Kidney epithelial cell (primary cell): ENCODE measurements at regions not wholly inside any gene's neighbourhood (a gene's known extent, or its start where the extent isn't known, plus 50 kb on each side); places are given as distances from the start of the nearest gene placed in this dataset.

Source experiments
- DNase-seq: peaks from one replicate; pipeline ENCODE4 v3.0.0-alpha.2; 2010; ENCODE audit warnings: low read depth
- H3K27me3 ChIP-seq: 2 replicates; pipeline ENCODE4 v1.6.0; 2011; ENCODE audit warnings: low read length; ENCODE audit not compliant: control insufficient read depth, insufficient read depth
- H3K36me3 ChIP-seq: 2 replicates; pipeline ENCODE4 v1.5.1; 2011; ENCODE audit warnings: low read length; ENCODE audit not compliant: control insufficient read depth, insufficient read depth
- H3K4me3 ChIP-seq: 2 replicates; pipeline ENCODE4 v1.5.1; 2011; ENCODE audit warnings: low read depth, mild to moderate bottlenecking, control low read depth, low read length
- TF ChIP-seq, protein P1 (sequence below): IDR thresholded peaks from 2 replicates; pipeline ENCODE4 v1.5.1; 2011; ENCODE audit warnings: mild to moderate bottlenecking, moderate library complexity, low read length, control low read depth, inconsistent platforms; ENCODE audit not compliant: insufficient read depth, poor library complexity, severe bottlenecking

DNA sequence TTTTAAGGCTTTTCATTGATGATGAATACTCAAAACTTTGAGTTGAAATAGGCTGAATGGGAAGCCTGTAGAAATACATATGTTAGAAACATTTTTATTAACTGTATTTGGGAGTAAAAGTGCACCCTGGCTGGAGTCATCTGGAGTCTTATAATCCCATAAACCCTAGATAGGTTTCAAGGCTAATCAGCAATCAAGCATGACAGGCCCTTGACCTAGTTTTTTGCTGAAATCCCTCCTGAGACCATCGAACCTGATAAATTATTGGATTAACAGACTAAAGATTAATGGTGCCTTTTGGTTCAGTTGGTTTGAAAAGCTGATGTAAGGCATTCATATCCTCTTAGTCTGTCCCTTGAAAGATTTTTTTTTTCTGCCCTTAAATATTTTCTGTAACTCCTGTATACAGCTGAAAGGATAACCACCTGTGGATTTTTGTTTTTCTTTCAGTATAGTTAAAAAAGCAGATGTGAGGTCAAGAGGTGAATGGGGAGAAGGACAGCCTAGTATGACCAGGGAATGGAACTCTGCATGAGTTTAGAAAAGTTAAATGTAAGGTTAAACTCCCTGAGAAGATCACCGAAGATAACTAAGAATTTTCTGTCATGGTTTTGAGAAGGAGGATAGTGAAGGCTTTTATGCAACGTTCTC, 69.4 kb upstream of the STXBP5L start:
- Histone ChIP-seq H3K36me3 (no peaks in the 10 kb centered on the region), H3K4me3 (no peak overlapping the region), H3K27me3 (no peaks in the 10 kb centered on the region)
- TF ChIP-seq, protein P1, sequence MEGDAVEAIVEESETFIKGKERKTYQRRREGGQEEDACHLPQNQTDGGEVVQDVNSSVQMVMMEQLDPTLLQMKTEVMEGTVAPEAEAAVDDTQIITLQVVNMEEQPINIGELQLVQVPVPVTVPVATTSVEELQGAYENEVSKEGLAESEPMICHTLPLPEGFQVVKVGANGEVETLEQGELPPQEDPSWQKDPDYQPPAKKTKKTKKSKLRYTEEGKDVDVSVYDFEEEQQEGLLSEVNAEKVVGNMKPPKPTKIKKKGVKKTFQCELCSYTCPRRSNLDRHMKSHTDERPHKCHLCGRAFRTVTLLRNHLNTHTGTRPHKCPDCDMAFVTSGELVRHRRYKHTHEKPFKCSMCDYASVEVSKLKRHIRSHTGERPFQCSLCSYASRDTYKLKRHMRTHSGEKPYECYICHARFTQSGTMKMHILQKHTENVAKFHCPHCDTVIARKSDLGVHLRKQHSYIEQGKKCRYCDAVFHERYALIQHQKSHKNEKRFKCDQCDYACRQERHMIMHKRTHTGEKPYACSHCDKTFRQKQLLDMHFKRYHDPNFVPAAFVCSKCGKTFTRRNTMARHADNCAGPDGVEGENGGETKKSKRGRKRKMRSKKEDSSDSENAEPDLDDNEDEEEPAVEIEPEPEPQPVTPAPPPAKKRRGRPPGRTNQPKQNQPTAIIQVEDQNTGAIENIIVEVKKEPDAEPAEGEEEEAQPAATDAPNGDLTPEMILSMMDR, result no peak
- DNase-seq, result no peak

DNA sequence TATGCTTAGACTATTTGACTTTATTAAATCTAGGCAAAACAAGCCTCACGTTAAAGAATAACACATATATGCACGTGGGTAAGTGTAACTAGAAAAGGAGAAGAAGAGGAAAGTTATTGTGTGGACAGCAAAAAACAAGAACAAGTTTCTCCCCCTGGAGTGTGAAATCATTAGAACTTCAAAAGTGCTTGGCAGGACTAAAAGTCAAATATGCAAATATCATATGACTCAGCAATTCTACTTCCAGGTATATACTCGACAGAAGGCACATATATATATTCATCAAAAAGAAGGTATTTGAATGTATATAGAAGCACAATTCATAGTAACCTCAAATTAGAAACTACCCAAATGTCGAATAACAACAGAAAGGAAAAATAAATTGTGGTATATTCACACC, 68.9 kb upstream of the STXBP5L start:
- no peaks in the 10 kb centered on the region for H3K27me3 ChIP-seq
- TF ChIP-seq, protein P1, result no peak
- no peak overlapping the region for H3K4me3 ChIP-seq
- no peak for DNase-seq
- no peaks in the 10 kb centered on the region for H3K36me3 ChIP-seq

DNA sequence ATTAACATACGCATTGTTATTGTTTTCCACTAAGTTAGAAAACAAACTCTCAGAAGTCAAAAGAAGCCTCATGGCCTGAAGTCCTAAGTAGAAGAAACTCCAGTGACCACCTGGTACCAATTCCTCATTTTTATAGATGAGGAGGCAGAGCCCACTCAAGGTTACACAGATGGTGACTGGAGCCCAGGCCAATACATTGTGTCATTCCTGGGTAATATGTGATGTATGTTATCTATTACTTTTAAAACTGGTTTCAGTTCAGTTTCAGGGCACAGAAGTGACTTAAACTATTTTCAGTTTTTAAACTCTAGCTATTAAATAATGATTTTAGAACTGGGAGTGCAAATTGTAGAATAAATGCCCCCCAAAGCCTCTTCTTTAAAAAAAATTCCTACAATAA, 66.7 kb upstream of the STXBP5L start:
- no peaks in the 10 kb centered on the region for H3K36me3 ChIP-seq
- H3K4me3 ChIP-seq, result no peak overlapping the region
- TF ChIP-seq, protein P1, result no peak
- DNase-seq, result no peak
- no peaks in the 10 kb centered on the region for H3K27me3 ChIP-seq

DNA sequence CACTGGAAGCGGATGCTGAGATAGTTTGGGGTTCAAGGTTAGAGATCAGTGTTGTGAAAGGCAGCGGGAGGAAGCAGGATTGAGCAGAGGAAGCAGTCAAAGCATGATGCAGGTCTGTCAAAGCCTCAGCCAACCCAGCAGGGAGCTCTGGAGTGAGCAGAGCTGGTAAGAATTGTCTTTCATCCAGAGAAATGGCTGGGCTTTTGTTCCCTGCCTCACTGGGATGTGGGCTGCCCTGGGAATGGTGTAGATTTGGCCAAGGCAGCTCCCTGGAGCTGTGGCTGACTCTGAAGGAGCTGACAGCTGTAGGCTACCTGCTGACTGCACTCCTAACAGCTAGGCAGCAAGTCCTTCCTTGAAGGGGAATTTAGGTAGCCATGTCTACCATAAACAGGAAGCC, 61.9 kb upstream of the STXBP5L start:
- Histone ChIP-seq H3K4me3 (no peak overlapping the region), H3K36me3 (no peaks in the 10 kb centered on the region), H3K27me3 (no peaks in the 10 kb centered on the region)
- DNase-seq, result no peak
- TF ChIP-seq, protein P1, result no peak

DNA sequence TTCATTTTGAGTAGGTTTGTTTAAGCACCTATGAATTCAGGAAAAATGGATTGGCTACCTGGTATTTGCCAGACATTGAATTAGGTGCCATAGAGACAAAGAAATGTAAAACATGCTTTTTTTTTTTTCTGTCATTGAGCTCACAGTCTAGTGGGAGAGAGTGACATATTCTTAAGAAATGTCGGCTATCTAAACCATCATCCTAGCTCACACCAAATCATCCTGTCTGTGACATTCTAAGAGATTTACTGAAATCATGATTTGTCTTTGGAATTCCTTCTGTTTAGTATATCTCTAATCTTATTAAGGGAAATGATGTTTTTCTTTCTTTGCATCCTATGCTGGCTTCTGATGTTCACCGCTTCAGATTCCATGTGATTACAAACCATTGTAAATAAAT, 59.5 kb upstream of the STXBP5L start:
- DNase-seq, result no peak
- TF ChIP-seq, protein P1, result no peak
- H3K4me3 ChIP-seq, result no peak overlapping the region
- H3K27me3 ChIP-seq, result no peaks in the 10 kb centered on the region
- no peaks in the 10 kb centered on the region for H3K36me3 ChIP-seq
